ENCODE measurements at regions not wholly inside any gene's neighbourhood (a gene's known extent, or its start where the extent isn't known, plus 50 kb on each side); places are given as distances from the start of the nearest gene placed in this dataset.

- no peak overlapping the region for H3K27ac ChIP-seq
- TF ChIP-seq ZFX (IDR thresholded peaks at IDR 0.05; ENCODE audit: borderline replicate concordance), result no peak
- no peak for TF ChIP-seq CTCF (IDR thresholded peaks at IDR 0.05)
Observed at GRCh38 chr4:74669702-74670101, 124.6 kb downstream of the BTC start.

- H3K27ac ChIP-seq, result peak overlapping the region; percentile 24; the same call in 1 of the 2 replicates
- TF ChIP-seq CTCF (IDR thresholded peaks at IDR 0.05) (no peak), ZFX (IDR thresholded peaks at IDR 0.05; ENCODE audit: borderline replicate concordance) (no peak)
Observed at GRCh38 chr4:74670583-74670982, 123.7 kb downstream of the BTC start.

DNA sequence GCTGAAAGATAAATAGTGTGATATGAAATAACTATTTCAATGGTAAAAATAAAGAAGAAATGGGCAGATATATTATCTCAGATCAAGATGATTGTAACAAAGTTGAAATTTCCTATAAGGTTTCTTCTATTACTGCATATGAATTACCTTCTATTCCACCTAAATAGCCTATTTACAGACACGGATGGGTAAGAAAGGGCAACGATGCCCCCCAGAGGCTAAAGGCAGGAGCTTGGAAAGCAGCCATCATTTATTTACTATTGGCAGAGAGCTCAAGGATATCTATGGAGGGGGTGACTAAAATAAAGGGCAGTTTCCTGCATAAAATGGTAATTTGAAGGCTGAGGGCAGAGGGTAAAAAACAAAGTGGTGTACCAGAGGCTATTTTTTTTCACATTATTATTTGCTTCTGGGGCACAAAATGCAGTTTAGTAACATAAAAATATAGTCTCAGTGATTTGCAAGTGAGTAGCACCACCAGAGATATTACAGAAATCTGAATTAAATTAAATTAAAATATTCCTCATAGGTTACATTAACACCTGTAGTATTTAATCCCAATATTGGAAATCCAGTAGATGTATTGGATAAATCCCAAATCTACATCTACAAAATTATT, 123.1 kb downstream of the BTC start:
- TF ChIP-seq CTCF (IDR thresholded peaks at IDR 0.05) (peak; percentile 77), ZFX (IDR thresholded peaks at IDR 0.05; ENCODE audit: borderline replicate concordance) (no peak)
- H3K27ac ChIP-seq, result peak overlapping the region; percentile 24; the same call in 1 of the 2 replicates

GRCh38 chr4:74674750-74675149, 119.6 kb downstream of the BTC start:
- no peak overlapping the region for H3K27ac ChIP-seq

GRCh38 chr4:74675673-74676279, 118.5 kb downstream of the BTC start:
- TF ChIP-seq CTCF (IDR thresholded peaks at IDR 0.05) (peak; percentile 88), ZFX (IDR thresholded peaks at IDR 0.05; ENCODE audit: borderline replicate concordance) (no peak)

More at GRCh38 chr4:74674750-74675149, 119.6 kb downstream of the BTC start:
- TF ChIP-seq CTCF (IDR thresholded peaks at IDR 0.05), result no peak
- TF ChIP-seq ZFX (IDR thresholded peaks at IDR 0.05; ENCODE audit: borderline replicate concordance), result no peak

GRCh38 chr4:74682567-74683359, 111.6 kb downstream of the BTC start:
- no peak for TF ChIP-seq ZFX (IDR thresholded peaks at IDR 0.05; ENCODE audit: borderline replicate concordance)
- no peak for TF ChIP-seq CTCF (IDR thresholded peaks at IDR 0.05)
- no peak overlapping the region for H3K27ac ChIP-seq

More at GRCh38 chr4:74675673-74676279, 118.5 kb downstream of the BTC start:
- no peak overlapping the region for H3K27ac ChIP-seq
